ENCODE measurements at regions not wholly inside any gene's neighbourhood (a gene's known extent, or its start where the extent isn't known, plus 50 kb on each side); places are given as distances from the start of the nearest gene placed in this dataset.

- Mint-ChIP-seq H3K4me1 (ENCODE audit: unreplicated experiment) (no peaks in the 10 kb centered on the region), H3K36me3 (ENCODE audit: low read depth, unreplicated experiment) (peaks cover 10% of the 10 kb centered on the region), H3K27me3 (ENCODE audit: unreplicated experiment) (peaks cover 7% of the 10 kb centered on the region), H3K4me3 (ENCODE audit: unreplicated experiment) (no peak overlapping the region), H3K9me3 (ENCODE audit: unreplicated experiment) (no peaks in the 10 kb centered on the region), H3K27ac (ENCODE audit: unreplicated experiment) (no peak overlapping the region)
- DNase-seq (ENCODE audit: low spot score), result no peak
- no peak for TF ChIP-seq CTCF (IDR thresholded peaks at IDR 0.05; ENCODE audit: unreplicated experiment)
Measured at GRCh38 chr3:127038923-127039581, 56.1 kb downstream of the PLXNA1 start.

GRCh38 chr3:127039719-127040118, 56.8 kb downstream of the PLXNA1 start:
- Mint-ChIP-seq H3K36me3 (ENCODE audit: low read depth, unreplicated experiment) (peaks cover 10% of the 10 kb centered on the region), H3K4me1 (ENCODE audit: unreplicated experiment) (no peaks in the 10 kb centered on the region), H3K27ac (ENCODE audit: unreplicated experiment) (no peak overlapping the region), H3K4me3 (ENCODE audit: unreplicated experiment) (no peak overlapping the region), H3K27me3 (ENCODE audit: unreplicated experiment) (peaks cover 7% of the 10 kb centered on the region), H3K9me3 (ENCODE audit: unreplicated experiment) (no peaks in the 10 kb centered on the region)
- no peak for TF ChIP-seq CTCF (IDR thresholded peaks at IDR 0.05; ENCODE audit: unreplicated experiment)
- no peak for DNase-seq (ENCODE audit: low spot score)

GRCh38 chr3:127040216-127040615, 57.3 kb downstream of the PLXNA1 start:
- DNase-seq (ENCODE audit: low spot score), result no peak
- peaks cover 7% of the 10 kb centered on the region for H3K27me3 Mint-ChIP-seq (ENCODE audit: unreplicated experiment)
- H3K4me1 Mint-ChIP-seq (ENCODE audit: unreplicated experiment), result no peaks in the 10 kb centered on the region
- peaks cover 5% of the 10 kb centered on the region for H3K36me3 Mint-ChIP-seq (ENCODE audit: low read depth, unreplicated experiment)
- no peak for TF ChIP-seq CTCF (IDR thresholded peaks at IDR 0.05; ENCODE audit: unreplicated experiment)
- H3K4me3 Mint-ChIP-seq (ENCODE audit: unreplicated experiment), result no peak overlapping the region
- no peaks in the 10 kb centered on the region for H3K9me3 Mint-ChIP-seq (ENCODE audit: unreplicated experiment)
- H3K27ac Mint-ChIP-seq (ENCODE audit: unreplicated experiment), result no peak overlapping the region

GRCh38 chr3:127041264-127041820, 58.4 kb downstream of the PLXNA1 start:
- DNase-seq (ENCODE audit: low spot score), result no peak
- TF ChIP-seq CTCF (IDR thresholded peaks at IDR 0.05; ENCODE audit: unreplicated experiment), result no peak
- Mint-ChIP-seq H3K4me1 (ENCODE audit: unreplicated experiment) (no peaks in the 10 kb centered on the region), H3K27me3 (ENCODE audit: unreplicated experiment) (peaks cover 7% of the 10 kb centered on the region), H3K4me3 (ENCODE audit: unreplicated experiment) (no peak overlapping the region), H3K27ac (ENCODE audit: unreplicated experiment) (no peak overlapping the region), H3K9me3 (ENCODE audit: unreplicated experiment) (no peaks in the 10 kb centered on the region), H3K36me3 (ENCODE audit: low read depth, unreplicated experiment) (no peaks in the 10 kb centered on the region)

GRCh38 chr3:127041933-127042332, 59.0 kb downstream of the PLXNA1 start:
- H3K36me3 Mint-ChIP-seq (ENCODE audit: low read depth, unreplicated experiment), result no peaks in the 10 kb centered on the region
- peaks cover 7% of the 10 kb centered on the region for H3K27me3 Mint-ChIP-seq (ENCODE audit: unreplicated experiment)
- H3K9me3 Mint-ChIP-seq (ENCODE audit: unreplicated experiment), result no peaks in the 10 kb centered on the region
- H3K4me1 Mint-ChIP-seq (ENCODE audit: unreplicated experiment), result no peaks in the 10 kb centered on the region
- no peak overlapping the region for H3K27ac Mint-ChIP-seq (ENCODE audit: unreplicated experiment)
- DNase-seq (ENCODE audit: low spot score), result no peak
- TF ChIP-seq CTCF (IDR thresholded peaks at IDR 0.05; ENCODE audit: unreplicated experiment), result no peak
- H3K4me3 Mint-ChIP-seq (ENCODE audit: unreplicated experiment), result no peak overlapping the region
